ENCODE measurements at regions not wholly inside any gene's neighbourhood (a gene's known extent, or its start where the extent isn't known, plus 50 kb on each side); places are given as distances from the start of the nearest gene placed in this dataset.
"Not testable (repeated sequence)": the region's sequence is repeated elsewhere in the genome, so short reads cannot be mapped to it uniquely, and the experiment has no call there.

DNA sequence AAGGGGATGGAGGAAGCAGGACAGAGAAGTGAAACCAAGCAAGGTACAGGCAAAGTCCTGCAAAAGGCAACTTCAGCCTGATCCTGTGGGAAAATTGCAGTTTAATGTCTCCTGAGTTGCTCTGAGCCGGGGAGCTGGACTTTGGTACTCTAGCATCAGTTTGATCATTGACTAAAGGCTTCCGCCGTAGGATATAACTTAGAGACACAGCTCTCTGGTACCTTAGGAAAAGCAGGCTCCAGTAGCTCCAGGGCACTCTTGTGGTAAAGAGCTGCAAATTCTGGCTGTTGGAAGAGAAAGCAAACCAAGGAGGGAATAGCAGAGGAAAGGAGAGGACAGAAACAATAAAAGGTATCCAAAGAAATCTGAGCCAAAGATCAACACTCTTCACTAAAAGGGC lies 521.1 kb downstream of the PLOD2 start:
- H3K4me3 ChIP-seq (ENCODE audit: low read length) = no peak overlapping the region
- H3K4me1 ChIP-seq (ENCODE audit: control insufficient read depth, insufficient read depth, low read length) = no peaks in the 10 kb centered on the region
- no peaks in the 10 kb centered on the region for H3K9me3 ChIP-seq (replicated peaks; ENCODE audit: control insufficient read depth, low read depth, low read length)
- no peaks in the 10 kb centered on the region for H3K27me3 ChIP-seq (ENCODE audit: control insufficient read depth, insufficient read depth, low read length)
- no peak for DNase-seq
- H3K27ac ChIP-seq (ENCODE audit: low read length) = no peak overlapping the region
- WGBS (ENCODE audit: insufficient coverage) = 80% methylated on average over 1 of the region's 3 CpGs
- H3K36me3 ChIP-seq (ENCODE audit: control insufficient read depth, insufficient read depth, low read length) = no peaks in the 10 kb centered on the region

- Histone ChIP-seq H3K9me3 (replicated peaks; ENCODE audit: control insufficient read depth, low read depth, low read length) (no peaks in the 10 kb centered on the region), H3K4me3 (ENCODE audit: low read length) (no peak overlapping the region), H3K27me3 (ENCODE audit: control insufficient read depth, insufficient read depth, low read length) (no peaks in the 10 kb centered on the region), H3K27ac (ENCODE audit: low read length) (no peak overlapping the region), H3K36me3 (ENCODE audit: control insufficient read depth, insufficient read depth, low read length) (no peaks in the 10 kb centered on the region), H3K4me1 (ENCODE audit: control insufficient read depth, insufficient read depth, low read length) (no peaks in the 10 kb centered on the region)
- DNase-seq = no peak
Observed at GRCh38 chr3:145648396-145648795, 512.6 kb downstream of the PLOD2 start.

DNA sequence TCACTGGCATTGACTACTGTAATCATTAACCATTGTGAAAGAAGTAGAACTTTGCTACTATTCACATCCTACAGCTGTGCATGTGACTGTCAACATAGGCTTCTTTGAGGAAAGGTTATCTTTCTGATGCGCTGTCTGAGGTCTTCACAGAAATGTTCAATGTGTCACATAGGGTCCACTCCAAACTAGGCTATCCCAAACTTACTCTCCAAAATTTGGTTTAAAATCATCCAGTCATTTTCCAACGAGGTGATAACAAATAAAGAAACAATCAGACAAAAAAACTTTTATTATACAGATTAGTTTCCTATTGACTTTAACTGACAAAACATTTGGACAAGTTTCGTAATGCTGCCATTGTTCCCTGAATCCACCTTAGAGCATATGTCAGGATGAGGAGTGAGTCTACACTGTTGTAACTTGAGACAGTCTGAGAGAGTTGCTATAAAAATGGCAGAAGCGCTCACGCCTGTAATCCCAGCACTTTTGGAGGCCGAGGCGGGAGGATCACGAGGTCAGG lies 511.6 kb downstream of the PLOD2 start:
- Histone ChIP-seq H3K27ac (ENCODE audit: low read length) (no peak overlapping the region), H3K4me3 (ENCODE audit: low read length) (no peak overlapping the region), H3K9me3 (replicated peaks; ENCODE audit: control insufficient read depth, low read depth, low read length) (no peaks in the 10 kb centered on the region), H3K4me1 (ENCODE audit: control insufficient read depth, insufficient read depth, low read length) (no peaks in the 10 kb centered on the region), H3K27me3 (ENCODE audit: control insufficient read depth, insufficient read depth, low read length) (no peaks in the 10 kb centered on the region), H3K36me3 (ENCODE audit: control insufficient read depth, insufficient read depth, low read length) (no peaks in the 10 kb centered on the region)
- DNase-seq = no peak
- 100% methylated on average over 4 of the region's 8 CpGs for WGBS (ENCODE audit: insufficient coverage)

- Histone ChIP-seq H3K9me3 (replicated peaks; ENCODE audit: control insufficient read depth, low read depth, low read length) (no peaks in the 10 kb centered on the region), H3K27me3 (ENCODE audit: control insufficient read depth, insufficient read depth, low read length) (no peaks in the 10 kb centered on the region), H3K36me3 (ENCODE audit: control insufficient read depth, insufficient read depth, low read length) (no peaks in the 10 kb centered on the region), H3K4me3 (ENCODE audit: low read length) (no peak overlapping the region), H3K4me1 (ENCODE audit: control insufficient read depth, insufficient read depth, low read length) (no peaks in the 10 kb centered on the region), H3K27ac (ENCODE audit: low read length) (no peak overlapping the region)
- DNase-seq = no peak
- WGBS (ENCODE audit: insufficient coverage) = no CpG with 5 or more reads among the region's 4 CpGs
Observed at GRCh38 chr3:145650170-145650569, 510.8 kb downstream of the PLOD2 start.

GRCh38 chr3:145671121-145671520 lies 489.9 kb downstream of the PLOD2 start:
- Histone ChIP-seq H3K9me3 (replicated peaks; ENCODE audit: control insufficient read depth, low read depth, low read length) (no peaks in the 10 kb centered on the region), H3K4me1 (ENCODE audit: control insufficient read depth, insufficient read depth, low read length) (no peaks in the 10 kb centered on the region), H3K36me3 (ENCODE audit: control insufficient read depth, insufficient read depth, low read length) (no peaks in the 10 kb centered on the region), H3K27ac (ENCODE audit: low read length) (no peak overlapping the region), H3K27me3 (ENCODE audit: control insufficient read depth, insufficient read depth, low read length) (no peaks in the 10 kb centered on the region), H3K4me3 (ENCODE audit: low read length) (no peak overlapping the region)
- DNase-seq = no peak

- Histone ChIP-seq H3K27ac (ENCODE audit: low read length) (no peak overlapping the region), H3K27me3 (ENCODE audit: control insufficient read depth, insufficient read depth, low read length) (no peaks in the 10 kb centered on the region), H3K4me1 (ENCODE audit: control insufficient read depth, insufficient read depth, low read length) (no peaks in the 10 kb centered on the region), H3K9me3 (replicated peaks; ENCODE audit: control insufficient read depth, low read depth, low read length) (no peaks in the 10 kb centered on the region), H3K36me3 (ENCODE audit: control insufficient read depth, insufficient read depth, low read length) (no peaks in the 10 kb centered on the region), H3K4me3 (ENCODE audit: low read length) (no peak overlapping the region)
- 67% methylated on average over 1 of the region's 2 CpGs for WGBS (ENCODE audit: insufficient coverage)
- no peak for DNase-seq
Observed at GRCh38 chr3:145673838-145674237, 487.1 kb downstream of the PLOD2 start.

- Histone ChIP-seq H3K4me1 (ENCODE audit: control insufficient read depth, insufficient read depth, low read length) (no peaks in the 10 kb centered on the region), H3K4me3 (ENCODE audit: low read length) (no peak overlapping the region), H3K9me3 (replicated peaks; ENCODE audit: control insufficient read depth, low read depth, low read length) (no peaks in the 10 kb centered on the region), H3K36me3 (ENCODE audit: control insufficient read depth, insufficient read depth, low read length) (no peaks in the 10 kb centered on the region), H3K27ac (ENCODE audit: low read length) (no peak overlapping the region), H3K27me3 (ENCODE audit: control insufficient read depth, insufficient read depth, low read length) (no peaks in the 10 kb centered on the region)
- no peak for DNase-seq
- WGBS (ENCODE audit: insufficient coverage) = no CpG with 5 or more reads among the region's 1 CpG
Observed at GRCh38 chr3:145678401-145678800, 482.6 kb downstream of the PLOD2 start.

DNA sequence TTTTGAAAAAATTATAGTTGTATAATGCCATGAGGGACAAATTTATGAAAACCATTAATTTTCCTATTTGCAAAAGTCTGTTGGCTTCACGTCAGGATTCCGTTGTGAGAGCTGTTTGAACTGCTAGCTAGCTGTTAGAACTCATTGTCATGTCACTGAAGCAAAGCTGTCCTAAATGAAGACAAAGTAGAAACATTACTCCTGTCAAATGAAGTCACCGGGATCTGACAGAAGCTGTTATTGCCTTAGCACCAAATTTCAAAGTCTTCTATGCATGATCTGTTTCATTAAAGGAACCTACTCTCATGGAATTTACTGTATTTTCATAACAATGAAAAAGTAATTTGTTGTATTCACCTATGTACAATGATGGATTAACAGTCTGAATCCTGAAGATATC lies 479.8 kb downstream of the PLOD2 start:
- no peak for DNase-seq
- no peaks in the 10 kb centered on the region for H3K9me3 ChIP-seq (replicated peaks; ENCODE audit: control insufficient read depth, low read depth, low read length)
- H3K4me1 ChIP-seq (ENCODE audit: control insufficient read depth, insufficient read depth, low read length) = no peaks in the 10 kb centered on the region
- no peak overlapping the region for H3K4me3 ChIP-seq (ENCODE audit: low read length)
- no peaks in the 10 kb centered on the region for H3K36me3 ChIP-seq (ENCODE audit: control insufficient read depth, insufficient read depth, low read length)
- H3K27ac ChIP-seq (ENCODE audit: low read length) = no peak overlapping the region
- 44% methylated on average over 2 of the region's 3 CpGs for WGBS (ENCODE audit: insufficient coverage)
- no peaks in the 10 kb centered on the region for H3K27me3 ChIP-seq (ENCODE audit: control insufficient read depth, insufficient read depth, low read length)

- not testable (repeated sequence) for H3K9me3 ChIP-seq (replicated peaks; ENCODE audit: control insufficient read depth, low read depth, low read length); H3K27me3 ChIP-seq (ENCODE audit: control insufficient read depth, insufficient read depth, low read length); H3K4me1 ChIP-seq (ENCODE audit: control insufficient read depth, insufficient read depth, low read length); H3K36me3 ChIP-seq (ENCODE audit: control insufficient read depth, insufficient read depth, low read length); H3K4me3 ChIP-seq (ENCODE audit: low read length); DNase-seq; H3K27ac ChIP-seq (ENCODE audit: low read length)
- no CpG with 5 or more reads among the region's 3 CpGs for WGBS (ENCODE audit: insufficient coverage)
Observed at GRCh38 chr3:145687978-145688377, 473.0 kb downstream of the PLOD2 start.

DNA sequence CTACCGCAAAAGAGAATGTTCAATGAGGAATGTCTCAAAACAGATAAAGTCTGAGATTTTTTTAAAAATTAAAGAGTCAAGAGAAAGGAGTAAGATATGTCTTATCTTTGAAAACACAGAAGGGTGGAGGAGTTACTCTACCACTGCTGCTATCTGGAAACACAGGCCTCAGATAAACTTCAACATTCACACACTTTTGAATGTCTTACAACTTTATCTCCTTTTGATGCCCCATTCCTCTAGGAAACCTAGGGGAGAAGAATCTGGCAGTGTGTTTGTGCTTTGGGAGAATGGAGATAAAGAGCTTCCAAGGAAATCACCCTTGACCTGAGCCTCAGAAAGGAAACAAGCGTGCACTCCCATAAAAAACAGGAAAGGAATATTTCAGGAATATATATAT lies 468.2 kb downstream of the PLOD2 start:
- Histone ChIP-seq H3K9me3 (replicated peaks; ENCODE audit: control insufficient read depth, low read depth, low read length) (no peaks in the 10 kb centered on the region), H3K27ac (ENCODE audit: low read length) (no peak overlapping the region), H3K4me1 (ENCODE audit: control insufficient read depth, insufficient read depth, low read length) (no peaks in the 10 kb centered on the region), H3K27me3 (ENCODE audit: control insufficient read depth, insufficient read depth, low read length) (no peaks in the 10 kb centered on the region), H3K36me3 (ENCODE audit: control insufficient read depth, insufficient read depth, low read length) (no peaks in the 10 kb centered on the region), H3K4me3 (ENCODE audit: low read length) (no peak overlapping the region)
- DNase-seq = no peak
- WGBS (ENCODE audit: insufficient coverage) = 100% methylated on average over 1 of the region's 2 CpGs

DNA sequence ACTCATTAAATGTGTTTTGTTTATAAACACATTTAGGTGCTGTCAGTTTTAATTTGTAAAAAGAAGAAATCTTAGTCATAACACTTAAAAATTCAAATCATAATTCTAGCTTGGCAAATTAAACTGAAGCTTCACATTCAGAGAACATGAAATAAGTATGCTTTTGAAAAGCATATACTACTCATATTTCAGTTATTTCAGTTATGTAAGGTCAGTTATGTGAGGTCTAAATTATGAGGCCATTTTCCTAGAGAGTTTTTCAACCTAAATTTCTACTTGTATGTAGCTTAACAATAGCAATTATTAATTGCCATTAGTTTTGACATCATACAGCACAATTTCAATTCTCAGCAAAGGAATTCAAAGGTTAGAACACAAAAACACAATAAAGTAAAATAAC lies 465.0 kb downstream of the PLOD2 start:
- H3K27me3 ChIP-seq (ENCODE audit: control insufficient read depth, insufficient read depth, low read length) = no peaks in the 10 kb centered on the region
- no peaks in the 10 kb centered on the region for H3K4me1 ChIP-seq (ENCODE audit: control insufficient read depth, insufficient read depth, low read length)
- H3K4me3 ChIP-seq (ENCODE audit: low read length) = no peak overlapping the region
- DNase-seq = no peak
- H3K9me3 ChIP-seq (replicated peaks; ENCODE audit: control insufficient read depth, low read depth, low read length) = no peaks in the 10 kb centered on the region
- no peaks in the 10 kb centered on the region for H3K36me3 ChIP-seq (ENCODE audit: control insufficient read depth, insufficient read depth, low read length)
- H3K27ac ChIP-seq (ENCODE audit: low read length) = no peak overlapping the region

All from muscle of leg (tissue), 3 donors.